RWPE2 (cell line): ENCODE measurements at regions not wholly inside any gene's neighbourhood (a gene's known extent, or its start where the extent isn't known, plus 50 kb on each side); places are given as distances from the start of the nearest gene placed in this dataset.

ENCODE experiments used
- ATAC-seq: fragments of 200-7000 bp; cut with Tn5 transposase; 3 replicates; pipeline ENCODE4 v1.9.1; 2021; ENCODE audit warnings: low read depth
- DNase-seq: peaks from one replicate; pipeline ENCODE4 v3.0.0-alpha.2; 2020; ENCODE audit warnings: low spot score
- H3K27ac ChIP-seq: fragments of 450-650 bp; 2 replicates; pipeline ENCODE4 v1.5.1; 2017; ENCODE audit warnings: mild to moderate bottlenecking; ENCODE audit not compliant: poor library complexity, severe bottlenecking
- H3K27me3 ChIP-seq: fragments of 250-450 bp; sonication (Bioruptor Pico); 2 replicates; pipeline ENCODE4 v1.5.1; 2021; ENCODE audit warnings: mild to moderate bottlenecking, moderate library complexity; ENCODE audit not compliant: insufficient read depth, poor library complexity, severe bottlenecking
- H3K36me3 ChIP-seq: fragments of 250-450 bp; sonication (Bioruptor Pico); 2 replicates; pipeline ENCODE4 v1.5.1; 2020; ENCODE audit warnings: low read depth, mild to moderate bottlenecking, moderate library complexity
- H3K4me1 ChIP-seq: fragments of 250-450 bp; sonication (Bioruptor Pico); 2 replicates; pipeline ENCODE4 v1.5.1; 2021; ENCODE audit warnings: mild to moderate bottlenecking, moderate library complexity; ENCODE audit not compliant: insufficient read depth, poor library complexity, severe bottlenecking
- H3K4me3 ChIP-seq: fragments of 250-450 bp; sonication (Bioruptor Pico); 2 replicates; pipeline ENCODE4 v1.5.1; 2021; ENCODE audit warnings: mild to moderate bottlenecking, moderate library complexity; ENCODE audit not compliant: severe bottlenecking
- H3K9me3 ChIP-seq: fragments of 250-450 bp; sonication (Bioruptor Pico); 2 replicates; pipeline ENCODE4 v1.5.1; 2021; ENCODE audit warnings: mild to moderate bottlenecking, moderate library complexity; ENCODE audit not compliant: severe bottlenecking
- CTCF ChIP-seq: fragments of 450-650 bp; IDR thresholded peaks from one replicate; pipeline ENCODE4 v1.5.1; 2017; ENCODE audit warnings: mild to moderate bottlenecking, moderate library complexity; ENCODE audit not compliant: poor library complexity, severe bottlenecking

DNA sequence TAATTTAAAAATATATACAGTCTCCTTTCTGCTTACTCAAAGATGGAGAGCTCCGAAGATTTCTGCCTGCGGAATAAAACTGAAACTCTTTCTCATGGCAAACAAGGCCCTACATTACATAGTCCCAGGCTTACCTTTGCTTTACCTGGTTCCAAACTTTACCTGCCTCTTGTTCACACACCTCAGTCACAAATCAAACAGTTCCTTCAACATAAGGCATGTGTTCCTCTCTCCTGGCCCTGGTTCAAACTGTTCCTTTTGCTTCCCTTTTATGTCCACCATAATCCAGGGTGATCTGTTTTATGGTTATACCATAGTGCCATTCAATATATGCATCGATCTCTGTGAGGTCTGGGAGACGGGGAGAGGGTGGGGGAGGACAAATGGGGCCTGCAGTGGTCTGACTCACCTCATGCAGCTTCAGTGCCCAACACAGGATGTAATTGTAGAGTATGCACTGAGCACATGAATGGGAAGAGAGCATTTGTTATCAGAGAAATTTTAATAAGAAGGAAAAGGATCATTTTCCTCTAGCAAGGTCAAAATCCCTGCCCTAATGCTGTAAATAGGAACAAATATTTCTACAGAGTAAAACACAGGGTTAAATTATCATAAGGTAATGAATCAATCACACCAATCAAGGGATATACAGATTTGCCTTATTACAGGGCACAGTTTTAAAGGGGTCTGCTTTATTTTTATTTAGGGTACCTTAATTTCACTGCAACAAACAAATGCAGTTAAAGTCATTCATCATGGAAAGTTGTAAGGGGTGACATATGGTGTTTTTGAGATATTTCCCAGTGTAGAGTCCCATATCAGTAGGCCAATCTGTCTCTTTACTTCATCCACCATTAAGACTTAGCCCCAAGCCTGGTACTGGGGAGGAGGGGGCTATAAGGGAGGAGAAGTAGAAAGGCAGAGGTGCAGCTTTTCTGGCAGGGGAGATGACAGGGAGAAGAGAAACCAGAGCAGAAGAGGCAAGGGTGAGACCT is 88.8 kb upstream of the PDE1C start:
- ATAC-seq (no peak), DNase-seq (no peak)
- peaks cover 21% of the 10 kb centered on the region for H3K4me1 ChIP-seq
- no peaks in the 10 kb centered on the region for H3K27me3 ChIP-seq
- TF ChIP-seq CTCF: no peak
- no peaks in the 10 kb centered on the region for H3K36me3 ChIP-seq
- no peak overlapping the region for H3K4me3 ChIP-seq
- no peak overlapping the region for H3K27ac ChIP-seq
- no peaks in the 10 kb centered on the region for H3K9me3 ChIP-seq

DNA sequence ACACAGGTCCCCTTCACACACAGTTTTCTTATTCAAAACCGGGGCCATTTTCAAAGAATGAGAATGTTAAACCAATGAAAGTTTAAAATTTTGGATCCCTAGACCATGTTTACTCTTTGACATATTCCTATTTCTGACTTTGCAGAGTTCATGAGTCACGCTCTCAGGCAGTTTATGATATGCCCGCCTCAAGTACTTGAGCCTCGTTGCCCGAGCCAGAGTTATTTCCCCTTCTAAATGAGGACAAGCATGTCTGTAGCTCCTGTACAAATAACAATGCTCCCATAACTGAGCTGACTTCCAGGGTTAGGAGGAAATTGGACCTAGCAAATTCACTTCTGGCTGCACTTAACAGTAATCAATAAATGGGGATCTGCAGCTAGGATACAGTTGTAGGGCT is 87.9 kb upstream of the PDE1C start:
- Histone ChIP-seq H3K27ac (no peak overlapping the region), H3K4me1 (peaks cover 14% of the 10 kb centered on the region), H3K4me3 (no peak overlapping the region), H3K36me3 (no peaks in the 10 kb centered on the region), H3K9me3 (no peaks in the 10 kb centered on the region), H3K27me3 (no peaks in the 10 kb centered on the region)
- ATAC-seq (no peak), DNase-seq (no peak)
- TF ChIP-seq CTCF: no peak

GRCh38 chr7:32155712-32156111 is 85.5 kb upstream of the PDE1C start:
- H3K27ac ChIP-seq: no peak overlapping the region
- H3K4me1 ChIP-seq: no peaks in the 10 kb centered on the region
- TF ChIP-seq CTCF: no peak
- no peak for DNase-seq
- ATAC-seq: peak; percentile 33; the same call in 1 of the 3 replicates
- H3K36me3 ChIP-seq: no peaks in the 10 kb centered on the region
- no peak overlapping the region for H3K4me3 ChIP-seq
- no peaks in the 10 kb centered on the region for H3K9me3 ChIP-seq
- no peaks in the 10 kb centered on the region for H3K27me3 ChIP-seq

GRCh38 chr7:32154797-32155196 is 84.6 kb upstream of the PDE1C start:
- DNase-seq (no peak), ATAC-seq (peak; percentile 40; the same call in 1 of the 3 replicates)
- Histone ChIP-seq H3K4me1 (no peaks in the 10 kb centered on the region), H3K9me3 (no peaks in the 10 kb centered on the region), H3K27ac (no peak overlapping the region), H3K36me3 (no peaks in the 10 kb centered on the region), H3K27me3 (no peaks in the 10 kb centered on the region), H3K4me3 (no peak overlapping the region)
- no peak for TF ChIP-seq CTCF

DNA sequence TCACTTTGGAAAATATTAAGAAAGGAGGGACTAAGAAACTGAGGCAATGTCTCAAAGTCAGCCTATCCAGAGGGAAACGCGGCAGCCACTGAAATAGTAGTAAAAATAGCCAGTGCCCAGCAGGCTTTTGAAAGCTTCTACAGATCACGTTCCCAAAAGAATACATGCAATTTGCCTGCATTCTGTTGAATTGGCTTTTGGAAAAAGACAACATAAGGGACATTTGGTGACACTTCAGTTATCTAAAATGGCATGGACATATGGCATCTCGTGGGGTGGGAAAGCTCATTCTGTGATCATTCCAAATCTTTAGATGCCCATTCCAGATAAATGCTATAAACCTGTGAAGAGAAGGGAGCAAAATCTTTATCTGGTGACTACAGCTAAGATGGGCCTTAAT is 82.8 kb upstream of the PDE1C start:
- DNase-seq (no peak), ATAC-seq (no peak)
- Histone ChIP-seq H3K36me3 (no peaks in the 10 kb centered on the region), H3K4me1 (no peaks in the 10 kb centered on the region), H3K27me3 (peaks cover 4% of the 10 kb centered on the region), H3K9me3 (no peaks in the 10 kb centered on the region), H3K4me3 (no peak overlapping the region), H3K27ac (no peak overlapping the region)
- no peak for TF ChIP-seq CTCF
